Nephron (organoid): ENCODE measurements at regions not wholly inside any gene's neighbourhood (a gene's known extent, or its start where the extent isn't known, plus 50 kb on each side); places are given as distances from the start of the nearest gene placed in this dataset.

ENCODE experiments used
- H3K27ac Mint-ChIP-seq, 3 experiments: 2 replicates each; pipeline ENCODE4 v1.8.0; 2020; ENCODE audit warnings: mixed read lengths in 3 of 3, mild to moderate bottlenecking in 2 of 3, moderate library complexity in 1 of 3
- H3K27me3 Mint-ChIP-seq: 2 replicates; pipeline ENCODE4 v1.8.0; 2021; ENCODE audit warnings: low read depth, mild to moderate bottlenecking, moderate library complexity, mixed read lengths
- H3K36me3 Mint-ChIP-seq: 2 replicates; pipeline ENCODE4 v1.8.0; 2020; ENCODE audit warnings: low read depth, mixed read lengths
- H3K4me1 Mint-ChIP-seq: 2 replicates; pipeline ENCODE4 v1.8.0; 2020; ENCODE audit warnings: mixed read lengths
- H3K4me3 Mint-ChIP-seq, 3 experiments: 2 replicates each; pipeline ENCODE4 v1.8.0; 2020; ENCODE audit warnings: mild to moderate bottlenecking in 3 of 3, mixed read lengths in 3 of 3, moderate library complexity in 2 of 3
- H3K9me3 Mint-ChIP-seq: 2 replicates; pipeline ENCODE4 v1.8.0; 2020; ENCODE audit warnings: mixed read lengths
- TF ChIP-seq, protein P1 (sequence below), 3 experiments: fragments of 200-600 bp; sonication (generic); IDR thresholded peaks; one replicate each; pipeline ENCODE4 v1.5.0; 2021; ENCODE audit warnings: antibody characterized with exemption in 3 of 3; ENCODE audit not compliant: unreplicated experiment in 3 of 3

GRCh38 chr11:111045407-111045803, 200.1 kb upstream of the POU2AF2 start:
- no peaks in the 10 kb centered on the region for H3K36me3 Mint-ChIP-seq
- peaks cover under 1% of the 10 kb centered on the region for H3K9me3 Mint-ChIP-seq
- no peak overlapping the region for H3K27ac Mint-ChIP-seq
- H3K4me3 Mint-ChIP-seq, result no peak overlapping the region
- peaks cover 4% of the 10 kb centered on the region for H3K27me3 Mint-ChIP-seq
- TF ChIP-seq, protein P1, sequence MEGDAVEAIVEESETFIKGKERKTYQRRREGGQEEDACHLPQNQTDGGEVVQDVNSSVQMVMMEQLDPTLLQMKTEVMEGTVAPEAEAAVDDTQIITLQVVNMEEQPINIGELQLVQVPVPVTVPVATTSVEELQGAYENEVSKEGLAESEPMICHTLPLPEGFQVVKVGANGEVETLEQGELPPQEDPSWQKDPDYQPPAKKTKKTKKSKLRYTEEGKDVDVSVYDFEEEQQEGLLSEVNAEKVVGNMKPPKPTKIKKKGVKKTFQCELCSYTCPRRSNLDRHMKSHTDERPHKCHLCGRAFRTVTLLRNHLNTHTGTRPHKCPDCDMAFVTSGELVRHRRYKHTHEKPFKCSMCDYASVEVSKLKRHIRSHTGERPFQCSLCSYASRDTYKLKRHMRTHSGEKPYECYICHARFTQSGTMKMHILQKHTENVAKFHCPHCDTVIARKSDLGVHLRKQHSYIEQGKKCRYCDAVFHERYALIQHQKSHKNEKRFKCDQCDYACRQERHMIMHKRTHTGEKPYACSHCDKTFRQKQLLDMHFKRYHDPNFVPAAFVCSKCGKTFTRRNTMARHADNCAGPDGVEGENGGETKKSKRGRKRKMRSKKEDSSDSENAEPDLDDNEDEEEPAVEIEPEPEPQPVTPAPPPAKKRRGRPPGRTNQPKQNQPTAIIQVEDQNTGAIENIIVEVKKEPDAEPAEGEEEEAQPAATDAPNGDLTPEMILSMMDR (IDR thresholded peaks at IDR 0.05; ENCODE audit: unreplicated experiment in 3 of 3), result no peak
- peaks cover 7% of the 10 kb centered on the region for H3K4me1 Mint-ChIP-seq

- Mint-ChIP-seq H3K27ac (no peak overlapping the region), H3K36me3 (no peaks in the 10 kb centered on the region), H3K27me3 (peaks cover 4% of the 10 kb centered on the region), H3K4me3 (no peak overlapping the region), H3K4me1 (peaks cover 7% of the 10 kb centered on the region), H3K9me3 (no peaks in the 10 kb centered on the region)
- TF ChIP-seq, protein P1 (IDR thresholded peaks at IDR 0.05; ENCODE audit: unreplicated experiment in 3 of 3), result no peak
Measured at GRCh38 chr11:111044751-111045406, 200.6 kb upstream of the POU2AF2 start.

DNA sequence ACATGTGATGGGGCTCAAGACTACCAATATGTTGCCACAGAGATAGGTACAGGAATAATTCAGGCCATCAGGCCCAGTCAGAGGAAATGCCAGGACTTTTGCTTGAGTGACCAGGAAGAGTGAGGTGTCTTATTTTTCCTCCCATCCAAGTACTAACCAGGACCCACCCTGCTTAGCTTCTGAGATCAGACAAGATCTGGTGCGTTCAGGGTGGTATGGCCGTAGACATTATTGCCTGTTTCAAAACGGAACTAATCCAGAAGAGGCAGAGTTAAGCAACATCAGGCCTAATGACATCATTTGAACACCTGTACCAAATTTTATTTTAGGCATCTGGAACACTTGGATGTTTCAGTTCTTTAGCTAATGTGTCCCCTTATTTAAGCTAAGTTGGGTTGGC, 205.5 kb upstream of the POU2AF2 start:
- H3K4me1 Mint-ChIP-seq, result no peaks in the 10 kb centered on the region
- no peaks in the 10 kb centered on the region for H3K27me3 Mint-ChIP-seq
- H3K9me3 Mint-ChIP-seq, result peaks cover 6% of the 10 kb centered on the region
- no peaks in the 10 kb centered on the region for H3K36me3 Mint-ChIP-seq
- TF ChIP-seq, protein P1 (IDR thresholded peaks at IDR 0.05; ENCODE audit: unreplicated experiment in 3 of 3), result no peak
- no peak overlapping the region for H3K4me3 Mint-ChIP-seq
- H3K27ac Mint-ChIP-seq, result no peak overlapping the region

GRCh38 chr11:111035746-111036145, 209.8 kb upstream of the POU2AF2 start:
- Mint-ChIP-seq H3K9me3 (peaks cover 24% of the 10 kb centered on the region), H3K27me3 (peaks cover 3% of the 10 kb centered on the region), H3K36me3 (no peaks in the 10 kb centered on the region), H3K27ac (no peak overlapping the region), H3K4me3 (no peak overlapping the region), H3K4me1 (no peaks in the 10 kb centered on the region)
- TF ChIP-seq, protein P1 (IDR thresholded peaks at IDR 0.05; ENCODE audit: unreplicated experiment in 3 of 3), result no peak

DNA sequence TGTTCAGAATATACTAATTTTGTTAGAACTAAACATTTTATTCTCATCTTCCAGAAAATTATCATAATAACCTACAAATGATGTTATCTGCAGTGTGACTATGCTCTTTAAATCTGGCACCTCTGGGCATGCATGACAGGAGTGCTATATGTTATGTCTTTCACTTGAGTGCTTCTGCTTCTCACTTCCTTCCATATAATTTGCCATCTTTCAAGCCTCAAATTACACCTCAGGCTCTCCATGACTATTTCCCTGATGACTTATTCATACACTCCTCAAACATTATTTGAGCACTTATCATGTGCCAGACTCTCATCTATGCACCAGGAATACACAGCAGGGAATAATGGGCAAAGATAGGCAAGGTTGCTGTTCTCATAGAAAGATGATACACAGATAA, 219.3 kb upstream of the POU2AF2 start:
- Mint-ChIP-seq H3K4me1 (peaks cover 2% of the 10 kb centered on the region), H3K27ac (no peak overlapping the region), H3K4me3 (no peak overlapping the region), H3K9me3 (peaks cover 30% of the 10 kb centered on the region), H3K27me3 (peaks cover 8% of the 10 kb centered on the region), H3K36me3 (no peaks in the 10 kb centered on the region)
- TF ChIP-seq, protein P1 (IDR thresholded peaks at IDR 0.05; ENCODE audit: unreplicated experiment in 3 of 3), result no peak

- peaks cover 30% of the 10 kb centered on the region for H3K4me1 Mint-ChIP-seq
- TF ChIP-seq, protein P1 (IDR thresholded peaks at IDR 0.05; ENCODE audit: unreplicated experiment in 3 of 3), result no peak
- H3K4me3 Mint-ChIP-seq, result no peak overlapping the region
- H3K36me3 Mint-ChIP-seq, result no peaks in the 10 kb centered on the region
- peak overlapping the region in 2 of 3 experiments; percentile 33 to 67 for H3K27ac Mint-ChIP-seq
- peaks cover 8% of the 10 kb centered on the region for H3K27me3 Mint-ChIP-seq
- peaks cover 2% of the 10 kb centered on the region for H3K9me3 Mint-ChIP-seq
Measured at GRCh38 chr11:111021131-111021530, 224.4 kb upstream of the POU2AF2 start.
